Breast epithelium (tissue), 4 donors: ENCODE measurements at regions not wholly inside any gene's neighbourhood (a gene's known extent, or its start where the extent isn't known, plus 50 kb on each side); places are given as distances from the start of the nearest gene placed in this dataset.
A peak's percentile ranks its signal among the peaks of the same experiment; 100 is the strongest.
"Not testable (repeated sequence)": the region's sequence is repeated elsewhere in the genome, so short reads cannot be mapped to it uniquely, and the experiment has no call there.

Experiments
- DNase-seq, 2 donors: peaks; one replicate each; pipeline ENCODE4 v3.0.0-alpha.2; 2019; ENCODE audit warnings: low spot score in 2 of 2
- H3K27ac ChIP-seq, 2 donors: fragments of 200-600 bp; sonication (generic) in 1 of 2; one replicate each; pipeline ENCODE4 v1.5.1; 2016 to 2019; ENCODE audit warnings: mild to moderate bottlenecking in 1 of 2
- H3K27me3 ChIP-seq, 2 donors: fragments of 200-600 bp; sonication (generic) in 1 of 2; one replicate each; pipeline versions ENCODE4 v1.5.1 to v1.6.0; 2017 to 2019; ENCODE audit warnings: control low read depth in 1 of 2, mild to moderate bottlenecking in 1 of 2
- H3K36me3 ChIP-seq: fragments of 200-600 bp; one replicate; pipeline ENCODE4 v1.5.1; 2019
- H3K4me1 ChIP-seq, 2 donors: fragments of 200-600 bp; sonication (generic); one replicate each; pipeline ENCODE4 v1.5.1; 2016 to 2019; ENCODE audit warnings: control low read depth in 1 of 2
- H3K4me3 ChIP-seq, 3 donors: fragments of 200-600 bp; sonication (generic); 1 replicate in 2 of 3; 2 replicates in 1 of 3; pipeline ENCODE4 v1.5.1; 2016 to 2019; ENCODE audit warnings: mild to moderate bottlenecking in 3 of 3, moderate library complexity in 2 of 3
- H3K9me3 ChIP-seq, 2 donors: fragments of 200-600 bp; sonication (generic) in 1 of 2; one replicate each; pipeline ENCODE4 v1.5.1; 2016 to 2019; ENCODE audit warnings: control low read depth in 1 of 2
- CTCF ChIP-seq, 3 donors: fragments of 450-650 bp; IDR thresholded peaks; one replicate each; pipeline ENCODE4 v1.5.1; 2016 to 2017; ENCODE audit warnings: antibody characterized with exemption in 3 of 3, mild to moderate bottlenecking in 3 of 3, moderate library complexity in 3 of 3
- POLR2A ChIP-seq: fragments of 450-650 bp; IDR thresholded peaks from one replicate; pipeline ENCODE4 v1.6.1; 2016; ENCODE audit warnings: antibody characterized with exemption, mild to moderate bottlenecking, moderate library complexity
- POLR2AphosphoS5 ChIP-seq, 3 donors: sonication (generic); formaldehyde crosslinking; IDR thresholded peaks; one replicate each; pipeline ENCODE4 v1.6.1; 2017; ENCODE audit warnings: antibody characterized with exemption in 3 of 3
- intact Hi-C: fragments of 100-400 bp; cut with DNase I; formaldehyde crosslinking; loops from one replicate; pipeline ENCODE4 v1.15.1; 2023; ENCODE audit warnings: low total_unique reads

GRCh38 chr6:97347111-97347510 is 64.1 kb upstream of the MMS22L start:
- Histone ChIP-seq H3K36me3 (no peaks in the 10 kb centered on the region), H3K4me1 (no peaks in the 10 kb centered on the region), H3K9me3 (no peaks in the 10 kb centered on the region), H3K27ac (no peak overlapping the region), H3K27me3 (no peaks in the 10 kb centered on the region), H3K4me3 (no peak overlapping the region)
- intact Hi-C loops: no loop called here
- TF ChIP-seq POLR2A (no peak), POLR2AphosphoS5 (IDR thresholded peaks at IDR 0.05) (no peak), CTCF (IDR thresholded peaks at IDR 0.05) (no peak)
- no peak for DNase-seq

- Histone ChIP-seq H3K4me1 (no peaks in the 10 kb centered on the region), H3K27ac (no peak overlapping the region), H3K9me3 (no peaks in the 10 kb centered on the region), H3K36me3 (no peaks in the 10 kb centered on the region), H3K4me3 (no peak overlapping the region), H3K27me3 (no peaks in the 10 kb centered on the region)
- TF ChIP-seq CTCF (IDR thresholded peaks at IDR 0.05) (no peak), POLR2AphosphoS5 (IDR thresholded peaks at IDR 0.05) (no peak), POLR2A (no peak)
- intact Hi-C loops: no loop called here
- no peak for DNase-seq
These were observed 78.3 kb upstream of the MMS22L start for GRCh38 chr6:97361286-97361685.

- DNase-seq: no peak
- Histone ChIP-seq H3K9me3 (no peaks in the 10 kb centered on the region), H3K36me3 (no peaks in the 10 kb centered on the region), H3K27ac (no peak overlapping the region), H3K27me3 (no peaks in the 10 kb centered on the region), H3K4me1 (no peaks in the 10 kb centered on the region), H3K4me3 (no peak overlapping the region)
- TF ChIP-seq CTCF (IDR thresholded peaks at IDR 0.05) (no peak), POLR2A (no peak), POLR2AphosphoS5 (IDR thresholded peaks at IDR 0.05) (no peak)
- intact Hi-C loops: no loop called here
These were observed 81.3 kb upstream of the MMS22L start for GRCh38 chr6:97364327-97364726.

GRCh38 chr6:97382071-97382470 is 99.1 kb upstream of the MMS22L start:
- DNase-seq, H3K4me1 ChIP-seq, H3K36me3 ChIP-seq, H3K27me3 ChIP-seq, H3K27ac ChIP-seq, intact Hi-C loops, H3K4me3 ChIP-seq, H3K9me3 ChIP-seq: not testable (repeated sequence)

GRCh38 chr6:97392735-97393134 is 109.7 kb upstream of the MMS22L start:
- no peak for DNase-seq
- TF ChIP-seq POLR2AphosphoS5 (IDR thresholded peaks at IDR 0.05) (no peak), POLR2A (no peak)
- Histone ChIP-seq H3K4me1 (no peaks in the 10 kb centered on the region), H3K4me3 (no peak overlapping the region), H3K36me3 (no peaks in the 10 kb centered on the region), H3K27me3 (no peaks in the 10 kb centered on the region), H3K27ac (no peak overlapping the region), H3K9me3 (no peaks in the 10 kb centered on the region)
- intact Hi-C loops: no loop called here

- no peak overlapping the region for H3K27ac ChIP-seq
- H3K9me3 ChIP-seq: no peaks in the 10 kb centered on the region
- no peaks in the 10 kb centered on the region for H3K27me3 ChIP-seq
- no peaks in the 10 kb centered on the region for H3K4me1 ChIP-seq
- TF ChIP-seq POLR2AphosphoS5 (IDR thresholded peaks at IDR 0.05): no peak
- peak; percentile 74 to 84 (median 76) for TF ChIP-seq CTCF (IDR thresholded peaks at IDR 0.05)
- H3K4me3 ChIP-seq: no peak overlapping the region
- no peaks in the 10 kb centered on the region for H3K36me3 ChIP-seq
- intact Hi-C loops: no loop called here
- no peak for DNase-seq
These were observed 111.2 kb upstream of the MMS22L start for GRCh38 chr6:97394160-97394748.
